ENCODE measurements at regions not wholly inside any gene's neighbourhood (a gene's known extent, or its start where the extent isn't known, plus 50 kb on each side); places are given as distances from the start of the nearest gene placed in this dataset.

DNA sequence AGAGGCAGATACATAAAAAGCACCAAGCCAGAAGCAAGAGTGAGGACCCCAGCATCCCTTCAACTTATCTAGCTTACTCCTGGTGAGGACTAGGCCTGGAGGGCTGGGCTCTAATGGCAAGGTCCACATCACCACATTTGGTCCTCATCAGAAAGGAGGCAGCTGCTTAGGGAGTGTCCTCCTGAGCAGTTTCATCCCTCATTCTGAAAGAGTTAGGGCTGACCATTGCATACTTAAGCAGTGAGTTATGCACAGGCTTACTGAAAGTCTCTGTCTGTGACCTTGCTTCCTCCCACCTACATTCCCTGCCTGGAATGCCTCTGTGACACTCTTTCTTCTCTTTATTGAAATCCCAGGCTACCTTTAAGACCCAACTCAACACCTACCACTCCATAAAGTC lies 301.8 kb upstream of the ACVR2A start:
- TF ChIP-seq, protein P1, sequence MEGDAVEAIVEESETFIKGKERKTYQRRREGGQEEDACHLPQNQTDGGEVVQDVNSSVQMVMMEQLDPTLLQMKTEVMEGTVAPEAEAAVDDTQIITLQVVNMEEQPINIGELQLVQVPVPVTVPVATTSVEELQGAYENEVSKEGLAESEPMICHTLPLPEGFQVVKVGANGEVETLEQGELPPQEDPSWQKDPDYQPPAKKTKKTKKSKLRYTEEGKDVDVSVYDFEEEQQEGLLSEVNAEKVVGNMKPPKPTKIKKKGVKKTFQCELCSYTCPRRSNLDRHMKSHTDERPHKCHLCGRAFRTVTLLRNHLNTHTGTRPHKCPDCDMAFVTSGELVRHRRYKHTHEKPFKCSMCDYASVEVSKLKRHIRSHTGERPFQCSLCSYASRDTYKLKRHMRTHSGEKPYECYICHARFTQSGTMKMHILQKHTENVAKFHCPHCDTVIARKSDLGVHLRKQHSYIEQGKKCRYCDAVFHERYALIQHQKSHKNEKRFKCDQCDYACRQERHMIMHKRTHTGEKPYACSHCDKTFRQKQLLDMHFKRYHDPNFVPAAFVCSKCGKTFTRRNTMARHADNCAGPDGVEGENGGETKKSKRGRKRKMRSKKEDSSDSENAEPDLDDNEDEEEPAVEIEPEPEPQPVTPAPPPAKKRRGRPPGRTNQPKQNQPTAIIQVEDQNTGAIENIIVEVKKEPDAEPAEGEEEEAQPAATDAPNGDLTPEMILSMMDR (IDR thresholded peaks at IDR 0.05) = no peak
- no peak for TF ChIP-seq EZH2 (IDR thresholded peaks at IDR 0.05; ENCODE audit: borderline replicate concordance, insufficient read depth, low read depth, low read length, poor library complexity, severe bottlenecking)
